ENCODE measurements at regions not wholly inside any gene's neighbourhood (a gene's known extent, or its start where the extent isn't known, plus 50 kb on each side); places are given as distances from the start of the nearest gene placed in this dataset.

DNA sequence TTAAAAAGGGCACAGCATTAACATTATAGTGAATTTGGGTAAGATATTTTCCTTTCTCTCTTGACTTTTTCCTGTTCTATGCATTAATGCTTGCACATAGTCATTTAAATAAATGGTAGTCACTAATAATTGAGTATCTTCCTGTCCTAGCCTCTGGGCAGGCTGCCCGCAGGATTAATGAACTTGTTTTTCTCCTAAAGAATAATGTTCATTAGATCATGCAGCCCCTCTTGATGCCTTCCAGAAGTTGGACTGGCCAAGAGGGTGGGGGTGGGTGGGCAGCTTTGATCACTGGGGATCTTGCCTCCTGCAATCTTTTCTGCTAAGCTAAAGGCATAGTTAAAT, 514.5 kb upstream of the CDH2 start:
- H3K9me3 ChIP-seq (ENCODE audit: low read depth) = no peaks in the 10 kb centered on the region
- H3K27ac ChIP-seq = no peak overlapping the region
- H3K4me3 ChIP-seq = no peak overlapping the region
- no peaks in the 10 kb centered on the region for H3K4me1 ChIP-seq (ENCODE audit: low read depth)
- TF ChIP-seq, protein P1, sequence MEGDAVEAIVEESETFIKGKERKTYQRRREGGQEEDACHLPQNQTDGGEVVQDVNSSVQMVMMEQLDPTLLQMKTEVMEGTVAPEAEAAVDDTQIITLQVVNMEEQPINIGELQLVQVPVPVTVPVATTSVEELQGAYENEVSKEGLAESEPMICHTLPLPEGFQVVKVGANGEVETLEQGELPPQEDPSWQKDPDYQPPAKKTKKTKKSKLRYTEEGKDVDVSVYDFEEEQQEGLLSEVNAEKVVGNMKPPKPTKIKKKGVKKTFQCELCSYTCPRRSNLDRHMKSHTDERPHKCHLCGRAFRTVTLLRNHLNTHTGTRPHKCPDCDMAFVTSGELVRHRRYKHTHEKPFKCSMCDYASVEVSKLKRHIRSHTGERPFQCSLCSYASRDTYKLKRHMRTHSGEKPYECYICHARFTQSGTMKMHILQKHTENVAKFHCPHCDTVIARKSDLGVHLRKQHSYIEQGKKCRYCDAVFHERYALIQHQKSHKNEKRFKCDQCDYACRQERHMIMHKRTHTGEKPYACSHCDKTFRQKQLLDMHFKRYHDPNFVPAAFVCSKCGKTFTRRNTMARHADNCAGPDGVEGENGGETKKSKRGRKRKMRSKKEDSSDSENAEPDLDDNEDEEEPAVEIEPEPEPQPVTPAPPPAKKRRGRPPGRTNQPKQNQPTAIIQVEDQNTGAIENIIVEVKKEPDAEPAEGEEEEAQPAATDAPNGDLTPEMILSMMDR (IDR thresholded peaks at IDR 0.05; ENCODE audit: low read depth, low read length) = no peak
- peak in 1 of 2 donors; percentile 34 for DNase-seq (ENCODE audit: low read depth in 1 of 2, low spot score in 1 of 2)
- H3K27me3 ChIP-seq = no peaks in the 10 kb centered on the region
- no peaks in the 10 kb centered on the region for H3K36me3 ChIP-seq

DNA sequence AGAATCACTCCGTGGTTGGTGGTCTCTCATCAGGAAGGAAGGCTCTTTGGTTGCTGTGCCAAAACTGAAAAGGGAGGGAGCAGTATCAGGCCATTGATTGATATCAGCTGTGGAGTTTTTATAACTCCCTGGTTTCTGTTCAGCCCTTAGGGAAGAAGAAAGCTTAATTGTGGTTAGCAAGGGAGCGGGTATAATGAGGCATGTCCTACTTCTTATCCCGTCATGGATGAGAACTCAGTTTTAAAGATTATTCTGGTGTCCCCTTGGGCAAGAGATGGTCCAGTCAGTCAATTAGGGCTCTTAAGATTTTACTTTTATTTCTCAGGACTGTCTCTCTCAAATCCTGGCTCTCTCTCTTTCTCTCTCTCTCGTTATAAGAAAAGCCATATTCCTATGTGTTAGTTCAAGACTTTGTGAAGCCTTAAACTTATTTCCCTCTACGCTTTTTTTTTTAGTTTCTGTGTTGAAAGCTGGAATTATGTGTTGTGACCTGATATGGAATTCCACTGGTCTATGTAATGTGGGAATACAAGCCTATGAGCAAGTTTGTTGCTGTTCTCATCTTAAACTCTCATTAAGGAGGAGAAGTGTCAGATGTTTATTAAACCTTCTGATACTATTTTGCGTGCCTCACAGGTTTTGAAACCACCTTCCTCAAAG, 514.0 kb upstream of the CDH2 start:
- Histone ChIP-seq H3K27ac (no peak overlapping the region), H3K36me3 (no peaks in the 10 kb centered on the region), H3K9me3 (ENCODE audit: low read depth) (no peaks in the 10 kb centered on the region), H3K4me3 (no peak overlapping the region), H3K4me1 (ENCODE audit: low read depth) (no peaks in the 10 kb centered on the region), H3K27me3 (no peaks in the 10 kb centered on the region)
- TF ChIP-seq, protein P1 (IDR thresholded peaks at IDR 0.05; ENCODE audit: low read depth, low read length) = no peak
- peak in 1 of 2 donors; percentile 14 for DNase-seq (ENCODE audit: low read depth in 1 of 2, low spot score in 1 of 2)

DNA sequence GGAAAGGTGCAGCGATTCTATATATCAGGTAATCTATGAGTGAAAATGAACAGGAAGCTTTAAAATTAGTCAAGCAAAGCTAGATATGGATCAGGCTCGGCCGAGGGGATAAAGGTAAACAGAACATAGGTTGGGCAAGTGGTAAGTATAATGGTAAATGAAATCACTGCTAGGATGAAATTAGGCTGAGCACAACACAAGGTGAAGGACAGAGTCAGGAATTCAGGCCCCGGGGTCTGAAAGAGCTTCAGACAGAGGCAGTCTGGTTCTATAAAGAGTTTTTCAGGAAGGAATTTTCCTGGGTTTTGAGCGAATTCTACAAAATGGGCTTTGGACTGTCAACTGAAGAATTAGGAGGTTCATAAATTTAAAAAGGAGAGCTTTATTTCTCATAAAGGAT, 513.2 kb upstream of the CDH2 start:
- Histone ChIP-seq H3K27ac (no peak overlapping the region), H3K4me1 (ENCODE audit: low read depth) (no peaks in the 10 kb centered on the region), H3K36me3 (no peaks in the 10 kb centered on the region), H3K27me3 (no peaks in the 10 kb centered on the region), H3K4me3 (no peak overlapping the region), H3K9me3 (ENCODE audit: low read depth) (no peaks in the 10 kb centered on the region)
- TF ChIP-seq, protein P1 (IDR thresholded peaks at IDR 0.05; ENCODE audit: low read depth, low read length) = no peak
- no peak for DNase-seq (ENCODE audit: low read depth in 1 of 2, low spot score in 1 of 2)

DNA sequence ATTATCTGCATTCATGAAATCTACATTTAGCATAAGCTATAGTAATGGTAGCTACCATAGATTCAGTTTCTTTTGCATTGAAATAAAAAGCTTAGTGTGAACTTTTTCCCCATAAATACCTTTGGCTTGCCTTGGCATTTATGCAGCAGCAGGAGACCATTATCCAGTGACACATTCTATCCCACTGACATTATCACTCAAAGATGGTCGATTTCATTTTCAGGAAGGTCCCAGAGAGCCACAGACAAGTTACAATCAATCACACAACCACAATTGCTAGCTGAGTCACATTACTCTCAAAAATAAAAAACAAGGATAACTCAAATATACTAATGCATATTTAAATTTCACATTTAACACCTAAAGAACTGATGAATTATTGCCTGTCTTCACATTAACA, 512.7 kb upstream of the CDH2 start:
- DNase-seq (ENCODE audit: low read depth in 1 of 2, low spot score in 1 of 2) = no peak
- Histone ChIP-seq H3K4me1 (ENCODE audit: low read depth) (no peaks in the 10 kb centered on the region), H3K36me3 (no peaks in the 10 kb centered on the region), H3K4me3 (no peak overlapping the region), H3K27ac (no peak overlapping the region), H3K9me3 (ENCODE audit: low read depth) (no peaks in the 10 kb centered on the region), H3K27me3 (no peaks in the 10 kb centered on the region)
- TF ChIP-seq, protein P1 (IDR thresholded peaks at IDR 0.05; ENCODE audit: low read depth, low read length) = no peak

DNA sequence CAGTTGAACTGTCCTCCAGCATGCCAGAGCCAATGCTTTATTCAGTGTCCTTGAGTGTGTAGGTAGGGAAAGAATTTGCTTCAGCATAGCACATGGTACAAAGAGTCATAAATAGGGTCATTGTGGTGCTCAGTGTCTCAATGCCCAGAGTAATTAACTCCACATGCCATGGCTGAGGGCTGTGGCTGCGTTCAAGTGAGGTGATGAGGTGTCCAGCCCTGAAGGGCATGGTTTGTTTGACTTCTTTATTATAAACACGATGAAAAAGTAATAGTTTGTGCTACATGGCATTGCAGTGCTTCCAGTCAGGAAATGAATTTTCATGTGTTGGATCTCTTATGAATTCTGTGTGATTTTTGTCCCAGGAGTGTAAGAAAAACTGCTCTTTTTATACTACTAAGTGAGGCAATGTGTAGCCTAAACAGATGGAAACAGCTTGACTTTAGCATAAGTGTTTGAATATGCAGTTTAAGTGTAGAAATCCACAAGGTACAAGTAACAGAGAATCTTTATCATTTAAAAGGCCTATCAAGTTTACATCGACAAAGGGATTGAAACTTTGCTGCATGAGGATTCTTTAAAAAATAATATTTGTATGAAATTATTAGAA, 507.9 kb upstream of the CDH2 start:
- H3K4me1 ChIP-seq (ENCODE audit: low read depth) = no peaks in the 10 kb centered on the region
- H3K36me3 ChIP-seq = no peaks in the 10 kb centered on the region
- no peak for DNase-seq (ENCODE audit: low read depth in 1 of 2, low spot score in 1 of 2)
- no peak overlapping the region for H3K4me3 ChIP-seq
- no peak overlapping the region for H3K27ac ChIP-seq
- H3K9me3 ChIP-seq (ENCODE audit: low read depth) = no peaks in the 10 kb centered on the region
- H3K27me3 ChIP-seq = no peaks in the 10 kb centered on the region
- TF ChIP-seq, protein P1 (IDR thresholded peaks at IDR 0.05; ENCODE audit: low read depth, low read length) = no peak
